ENCODE measurements at regions not wholly inside any gene's neighbourhood (a gene's known extent, or its start where the extent isn't known, plus 50 kb on each side); places are given as distances from the start of the nearest gene placed in this dataset.

GRCh38 chr12:60529723-60530122 lies 933.9 kb downstream of the SLC16A7 start:
- TF ChIP-seq POLR2A (IDR thresholded peaks at IDR 0.05): no peak
- no peak for TF ChIP-seq CTCF (IDR thresholded peaks at IDR 0.05)
- TF ChIP-seq EP300 (IDR thresholded peaks at IDR 0.05): no peak
